H1 (cell line): ENCODE measurements at regions not wholly inside any gene's neighbourhood (a gene's known extent, or its start where the extent isn't known, plus 50 kb on each side); places are given as distances from the start of the nearest gene placed in this dataset.

Source experiments
- BACH1 ChIP-seq: IDR thresholded peaks from 2 replicates; pipeline ENCODE4 v1.6.1; 2012; ENCODE audit warnings: low read length, improper control_type of control experiment
- BRCA1 ChIP-seq: IDR thresholded peaks from 2 replicates; pipeline ENCODE4 v1.6.1; 2012; ENCODE audit warnings: low read depth, low read length, improper control_type of control experiment
- SAP30 ChIP-seq: fragments of 300-600 bp; sonication (generic); IDR thresholded peaks from 2 replicates; pipeline ENCODE4 v1.7.1; 2012; ENCODE audit warnings: low read length, moderate library complexity, mild to moderate bottlenecking, inconsistent platforms; ENCODE audit not compliant: insufficient read depth, insufficient replicate concordance
- TF ChIP-seq, protein P1 (sequence below): fragments of 300-600 bp; sonication (generic); IDR thresholded peaks from 2 replicates; pipeline ENCODE4 v1.7.1; 2012; ENCODE audit warnings: low read length, moderate library complexity, mild to moderate bottlenecking, inconsistent platforms; ENCODE audit not compliant: insufficient replicate concordance
- TF ChIP-seq, protein P2 (sequence below): IDR thresholded peaks from 2 replicates; pipeline ENCODE4 v1.6.1; 2011; ENCODE audit warnings: low read length, improper control_type of control experiment

DNA sequence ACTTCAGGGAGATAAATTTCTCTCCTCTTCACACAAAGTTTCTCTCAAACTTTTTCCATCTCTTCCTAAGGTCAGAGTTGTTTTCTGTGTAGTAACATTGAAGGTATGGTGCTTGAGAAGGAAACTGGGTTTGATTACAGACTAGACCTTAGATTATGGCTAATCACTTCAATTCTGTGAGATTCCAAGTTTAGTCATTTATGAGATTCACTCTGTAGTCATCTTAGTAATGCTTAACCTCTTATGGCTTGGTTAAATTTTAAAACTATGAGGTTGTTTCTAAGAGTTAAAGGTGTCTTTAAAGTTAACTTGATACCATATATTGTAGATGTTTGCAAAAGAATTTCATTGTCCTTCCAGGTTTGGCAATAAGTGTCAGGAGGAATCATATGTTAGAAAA is 1092.2 kb downstream of the KCNT2 start (continued):
- TF ChIP-seq, protein P1, sequence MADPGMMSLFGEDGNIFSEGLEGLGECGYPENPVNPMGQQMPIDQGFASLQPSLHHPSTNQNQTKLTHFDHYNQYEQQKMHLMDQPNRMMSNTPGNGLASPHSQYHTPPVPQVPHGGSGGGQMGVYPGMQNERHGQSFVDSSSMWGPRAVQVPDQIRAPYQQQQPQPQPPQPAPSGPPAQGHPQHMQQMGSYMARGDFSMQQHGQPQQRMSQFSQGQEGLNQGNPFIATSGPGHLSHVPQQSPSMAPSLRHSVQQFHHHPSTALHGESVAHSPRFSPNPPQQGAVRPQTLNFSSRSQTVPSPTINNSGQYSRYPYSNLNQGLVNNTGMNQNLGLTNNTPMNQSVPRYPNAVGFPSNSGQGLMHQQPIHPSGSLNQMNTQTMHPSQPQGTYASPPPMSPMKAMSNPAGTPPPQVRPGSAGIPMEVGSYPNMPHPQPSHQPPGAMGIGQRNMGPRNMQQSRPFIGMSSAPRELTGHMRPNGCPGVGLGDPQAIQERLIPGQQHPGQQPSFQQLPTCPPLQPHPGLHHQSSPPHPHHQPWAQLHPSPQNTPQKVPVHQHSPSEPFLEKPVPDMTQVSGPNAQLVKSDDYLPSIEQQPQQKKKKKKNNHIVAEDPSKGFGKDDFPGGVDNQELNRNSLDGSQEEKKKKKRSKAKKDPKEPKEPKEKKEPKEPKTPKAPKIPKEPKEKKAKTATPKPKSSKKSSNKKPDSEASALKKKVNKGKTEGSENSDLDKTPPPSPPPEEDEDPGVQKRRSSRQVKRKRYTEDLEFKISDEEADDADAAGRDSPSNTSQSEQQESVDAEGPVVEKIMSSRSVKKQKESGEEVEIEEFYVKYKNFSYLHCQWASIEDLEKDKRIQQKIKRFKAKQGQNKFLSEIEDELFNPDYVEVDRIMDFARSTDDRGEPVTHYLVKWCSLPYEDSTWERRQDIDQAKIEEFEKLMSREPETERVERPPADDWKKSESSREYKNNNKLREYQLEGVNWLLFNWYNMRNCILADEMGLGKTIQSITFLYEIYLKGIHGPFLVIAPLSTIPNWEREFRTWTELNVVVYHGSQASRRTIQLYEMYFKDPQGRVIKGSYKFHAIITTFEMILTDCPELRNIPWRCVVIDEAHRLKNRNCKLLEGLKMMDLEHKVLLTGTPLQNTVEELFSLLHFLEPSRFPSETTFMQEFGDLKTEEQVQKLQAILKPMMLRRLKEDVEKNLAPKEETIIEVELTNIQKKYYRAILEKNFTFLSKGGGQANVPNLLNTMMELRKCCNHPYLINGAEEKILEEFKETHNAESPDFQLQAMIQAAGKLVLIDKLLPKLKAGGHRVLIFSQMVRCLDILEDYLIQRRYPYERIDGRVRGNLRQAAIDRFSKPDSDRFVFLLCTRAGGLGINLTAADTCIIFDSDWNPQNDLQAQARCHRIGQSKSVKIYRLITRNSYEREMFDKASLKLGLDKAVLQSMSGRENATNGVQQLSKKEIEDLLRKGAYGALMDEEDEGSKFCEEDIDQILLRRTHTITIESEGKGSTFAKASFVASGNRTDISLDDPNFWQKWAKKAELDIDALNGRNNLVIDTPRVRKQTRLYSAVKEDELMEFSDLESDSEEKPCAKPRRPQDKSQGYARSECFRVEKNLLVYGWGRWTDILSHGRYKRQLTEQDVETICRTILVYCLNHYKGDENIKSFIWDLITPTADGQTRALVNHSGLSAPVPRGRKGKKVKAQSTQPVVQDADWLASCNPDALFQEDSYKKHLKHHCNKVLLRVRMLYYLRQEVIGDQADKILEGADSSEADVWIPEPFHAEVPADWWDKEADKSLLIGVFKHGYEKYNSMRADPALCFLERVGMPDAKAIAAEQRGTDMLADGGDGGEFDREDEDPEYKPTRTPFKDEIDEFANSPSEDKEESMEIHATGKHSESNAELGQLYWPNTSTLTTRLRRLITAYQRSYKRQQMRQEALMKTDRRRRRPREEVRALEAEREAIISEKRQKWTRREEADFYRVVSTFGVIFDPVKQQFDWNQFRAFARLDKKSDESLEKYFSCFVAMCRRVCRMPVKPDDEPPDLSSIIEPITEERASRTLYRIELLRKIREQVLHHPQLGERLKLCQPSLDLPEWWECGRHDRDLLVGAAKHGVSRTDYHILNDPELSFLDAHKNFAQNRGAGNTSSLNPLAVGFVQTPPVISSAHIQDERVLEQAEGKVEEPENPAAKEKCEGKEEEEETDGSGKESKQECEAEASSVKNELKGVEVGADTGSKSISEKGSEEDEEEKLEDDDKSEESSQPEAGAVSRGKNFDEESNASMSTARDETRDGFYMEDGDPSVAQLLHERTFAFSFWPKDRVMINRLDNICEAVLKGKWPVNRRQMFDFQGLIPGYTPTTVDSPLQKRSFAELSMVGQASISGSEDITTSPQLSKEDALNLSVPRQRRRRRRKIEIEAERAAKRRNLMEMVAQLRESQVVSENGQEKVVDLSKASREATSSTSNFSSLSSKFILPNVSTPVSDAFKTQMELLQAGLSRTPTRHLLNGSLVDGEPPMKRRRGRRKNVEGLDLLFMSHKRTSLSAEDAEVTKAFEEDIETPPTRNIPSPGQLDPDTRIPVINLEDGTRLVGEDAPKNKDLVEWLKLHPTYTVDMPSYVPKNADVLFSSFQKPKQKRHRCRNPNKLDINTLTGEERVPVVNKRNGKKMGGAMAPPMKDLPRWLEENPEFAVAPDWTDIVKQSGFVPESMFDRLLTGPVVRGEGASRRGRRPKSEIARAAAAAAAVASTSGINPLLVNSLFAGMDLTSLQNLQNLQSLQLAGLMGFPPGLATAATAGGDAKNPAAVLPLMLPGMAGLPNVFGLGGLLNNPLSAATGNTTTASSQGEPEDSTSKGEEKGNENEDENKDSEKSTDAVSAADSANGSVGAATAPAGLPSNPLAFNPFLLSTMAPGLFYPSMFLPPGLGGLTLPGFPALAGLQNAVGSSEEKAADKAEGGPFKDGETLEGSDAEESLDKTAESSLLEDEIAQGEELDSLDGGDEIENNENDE, result no peak
- no peak for TF ChIP-seq BACH1
- TF ChIP-seq SAP30, result no peak
- TF ChIP-seq, protein P2, sequence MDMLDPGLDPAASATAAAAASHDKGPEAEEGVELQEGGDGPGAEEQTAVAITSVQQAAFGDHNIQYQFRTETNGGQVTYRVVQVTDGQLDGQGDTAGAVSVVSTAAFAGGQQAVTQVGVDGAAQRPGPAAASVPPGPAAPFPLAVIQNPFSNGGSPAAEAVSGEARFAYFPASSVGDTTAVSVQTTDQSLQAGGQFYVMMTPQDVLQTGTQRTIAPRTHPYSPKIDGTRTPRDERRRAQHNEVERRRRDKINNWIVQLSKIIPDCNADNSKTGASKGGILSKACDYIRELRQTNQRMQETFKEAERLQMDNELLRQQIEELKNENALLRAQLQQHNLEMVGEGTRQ, result no peak
- TF ChIP-seq BRCA1, result no peak
